Hematopoietic multipotent progenitor cell (in vitro differentiated cells): ENCODE measurements at regions not wholly inside any gene's neighbourhood (a gene's known extent, or its start where the extent isn't known, plus 50 kb on each side); places are given as distances from the start of the nearest gene placed in this dataset.

Experiments used
- DNase-seq, 3 donors: peaks; one replicate each; pipeline ENCODE4 v3.0.0-alpha.2; 2011 to 2015; ENCODE audit warnings: low read depth in 2 of 3, low spot score in 2 of 3

GRCh38 chr2:6372317-6372901 lies 493.3 kb downstream of the CMPK2 start:
- no peak for DNase-seq

DNA sequence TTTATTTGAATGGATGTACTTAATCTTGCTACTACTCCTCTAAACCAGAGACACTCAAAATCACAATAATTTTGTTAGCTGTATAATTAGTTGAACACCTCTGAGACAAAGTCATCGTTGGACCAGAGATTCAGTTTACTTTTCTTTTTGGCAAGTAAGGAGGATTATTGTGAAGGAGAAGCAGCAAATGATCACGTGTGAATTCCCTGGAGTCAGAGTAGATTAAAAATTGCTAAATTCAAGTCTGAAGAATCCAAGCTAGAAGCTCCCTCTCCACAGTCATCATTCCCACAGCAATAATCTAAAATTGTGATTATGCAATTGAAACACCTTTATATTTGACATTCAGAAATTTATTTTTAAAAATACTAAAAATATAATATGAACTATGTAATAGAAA lies 484.4 kb downstream of the CMPK2 start:
- no peak for DNase-seq

GRCh38 chr2:6384341-6384740 lies 481.4 kb downstream of the CMPK2 start:
- DNase-seq, result no peak

DNA sequence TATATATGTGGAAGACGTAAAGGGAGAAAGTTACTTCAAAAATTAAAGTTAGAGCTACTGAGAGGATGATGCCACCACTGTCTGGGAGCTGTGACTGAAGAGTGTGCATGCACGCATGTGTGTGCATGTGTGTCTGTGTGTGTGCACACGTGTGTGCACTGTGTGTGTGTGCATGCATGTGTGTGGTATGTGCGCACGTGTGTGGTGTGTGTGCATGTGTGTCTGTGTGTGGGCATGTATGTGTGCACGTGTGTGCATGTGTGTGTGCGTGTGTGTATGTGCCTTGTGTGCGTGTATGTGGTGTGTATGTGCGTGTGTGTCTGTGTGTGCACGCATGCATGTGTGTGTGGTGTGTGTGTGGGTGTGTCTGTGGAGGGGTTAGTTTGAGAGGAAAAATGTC lies 473.4 kb downstream of the CMPK2 start:
- no peak for DNase-seq

DNA sequence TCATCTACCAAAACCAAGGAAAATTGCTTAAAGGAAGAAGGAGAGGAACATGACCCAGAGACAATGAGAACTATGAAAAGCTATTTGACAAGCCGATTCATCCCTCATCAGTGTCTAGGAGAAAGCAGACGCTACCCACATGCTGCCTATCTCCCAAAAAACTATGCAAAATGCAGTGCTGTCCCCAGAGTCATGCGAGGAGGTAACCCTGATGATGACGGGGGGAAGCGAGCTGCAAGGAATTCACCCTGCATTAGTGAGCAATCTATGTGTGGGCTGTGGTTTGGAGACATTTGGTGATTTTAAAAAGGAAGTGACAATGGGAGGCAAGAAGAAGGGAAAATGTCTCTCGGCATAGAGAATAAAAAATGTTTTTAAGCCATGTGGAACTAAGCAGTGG lies 472.7 kb downstream of the CMPK2 start:
- no peak for DNase-seq

DNA sequence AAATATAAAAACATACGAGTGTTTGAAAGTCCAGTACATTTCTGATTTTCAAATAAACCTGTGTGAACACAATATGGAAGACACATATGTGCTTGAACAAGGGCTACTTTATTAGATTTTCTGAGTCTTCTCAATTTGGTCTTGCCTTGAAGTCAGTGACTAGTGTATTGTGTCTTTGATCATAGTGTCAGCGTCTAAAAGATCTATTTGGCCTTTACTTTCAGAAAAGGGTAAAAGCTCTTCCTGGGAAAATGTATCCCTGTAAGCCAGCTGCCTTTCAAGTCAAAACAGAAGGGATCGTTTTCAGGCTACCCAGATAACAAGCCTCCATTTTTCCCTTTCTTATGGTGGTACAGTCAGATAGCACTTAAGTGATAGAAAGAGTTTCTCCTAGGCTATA lies 471.9 kb downstream of the CMPK2 start:
- DNase-seq, result no peak

DNA sequence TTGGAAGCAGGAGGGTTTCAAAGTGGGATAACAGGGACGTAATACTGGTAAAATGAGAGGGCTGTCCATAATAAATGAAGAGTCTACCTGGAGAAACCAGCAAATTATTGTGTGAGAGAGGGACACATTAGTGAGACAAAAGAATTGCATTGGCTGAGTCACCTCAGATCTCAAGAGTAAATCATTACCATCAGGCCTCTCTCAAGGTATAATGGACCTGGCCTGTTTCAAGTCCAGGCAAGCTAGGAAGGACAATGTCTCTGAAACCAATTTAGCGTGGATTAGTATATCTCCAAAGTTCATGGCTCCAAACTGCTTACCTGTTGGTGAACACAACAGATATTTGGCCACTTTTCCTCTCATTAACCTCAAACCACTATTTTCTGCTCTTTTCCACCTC lies 471.4 kb downstream of the CMPK2 start:
- DNase-seq, result no peak

- no peak for DNase-seq
Observed at GRCh38 chr2:6398421-6398820, 467.3 kb downstream of the CMPK2 start.

DNA sequence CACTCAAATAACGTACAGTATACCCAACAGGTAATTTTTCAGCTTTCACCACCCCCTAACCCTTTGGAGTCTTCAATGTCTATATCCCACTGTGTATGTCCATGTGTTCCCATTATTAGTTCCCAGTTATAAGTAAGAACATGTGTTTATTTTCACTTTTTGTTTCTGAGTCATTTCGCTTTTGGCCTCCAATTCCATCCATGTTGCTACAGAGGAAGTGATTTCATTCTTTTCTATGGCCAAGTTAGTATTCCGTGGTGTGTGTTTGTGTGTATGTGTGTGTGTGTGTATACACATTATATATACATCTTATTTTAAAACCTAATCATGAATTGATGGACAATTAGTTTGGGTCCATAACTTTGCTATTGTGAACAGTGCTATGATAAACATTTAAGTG lies 464.4 kb downstream of the CMPK2 start:
- no peak for DNase-seq

GRCh38 chr2:6408057-6408456 lies 457.6 kb downstream of the CMPK2 start:
- no peak for DNase-seq

- no peak for DNase-seq
Observed at GRCh38 chr2:6410313-6410712, 455.4 kb downstream of the CMPK2 start.

DNA sequence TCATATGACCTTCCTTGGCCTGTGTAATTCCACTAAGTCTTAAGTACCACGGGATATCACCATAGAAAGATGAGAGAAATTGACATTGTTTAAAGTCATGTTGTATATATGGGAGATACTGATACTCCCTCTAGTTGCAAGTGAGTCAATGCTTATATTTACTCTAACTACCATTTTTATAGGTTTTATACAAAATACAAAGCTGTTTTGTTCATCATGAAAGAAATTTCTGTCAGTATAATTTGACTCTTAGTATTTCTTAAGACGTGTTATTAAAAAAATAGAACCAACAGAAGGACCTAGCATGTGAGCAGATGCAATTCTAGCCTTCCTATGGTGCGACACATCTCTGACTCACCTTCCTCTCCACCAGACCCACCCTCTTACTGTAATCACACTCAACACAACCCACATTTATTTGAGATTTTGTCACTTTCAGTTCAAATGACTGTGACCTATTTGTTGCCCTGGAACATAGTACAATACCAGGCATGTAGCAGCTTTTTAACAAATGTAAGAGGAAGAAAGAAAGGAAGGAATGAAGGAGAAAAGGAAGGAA lies 453.1 kb downstream of the CMPK2 start:
- no peak for DNase-seq

DNA sequence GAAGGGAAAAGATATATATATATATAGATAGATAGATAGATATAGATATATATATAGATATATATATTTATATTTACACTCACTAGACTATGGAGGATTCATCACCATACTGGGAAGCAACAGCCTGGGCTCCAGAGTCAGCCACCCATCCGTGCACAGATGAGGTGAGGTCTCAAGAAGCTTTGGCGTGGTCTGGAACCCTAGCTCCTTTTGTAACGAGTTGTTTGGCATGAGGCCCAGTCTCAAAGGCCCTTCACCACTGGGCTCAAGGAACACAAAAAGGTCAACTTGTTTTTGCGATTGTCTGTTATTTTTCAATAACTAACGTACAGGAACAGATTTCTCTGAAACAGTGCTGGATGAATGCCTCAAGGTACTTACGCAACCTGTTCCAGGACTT lies 448.7 kb downstream of the CMPK2 start:
- DNase-seq, result no peak

DNA sequence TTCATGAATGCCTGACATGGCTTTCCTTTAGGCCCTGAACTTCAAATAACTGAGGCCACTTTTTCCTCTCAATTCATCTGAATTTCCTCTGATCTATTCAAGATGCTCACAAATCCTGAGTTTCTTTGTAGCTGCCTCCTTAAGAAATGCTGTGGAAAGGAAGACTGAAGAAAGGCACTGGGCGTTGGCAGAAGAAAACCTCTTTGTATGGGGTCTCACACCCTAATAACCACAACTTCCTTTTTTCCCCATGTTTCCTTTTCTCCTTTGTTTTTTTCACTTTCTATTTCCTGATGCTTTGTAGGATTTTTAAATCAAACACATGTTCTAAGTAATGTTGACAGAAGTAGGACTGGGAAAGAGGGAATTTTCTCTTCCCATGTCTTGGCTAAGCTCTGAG lies 447.4 kb downstream of the CMPK2 start:
- DNase-seq, result no peak

GRCh38 chr2:6421138-6421730 lies 444.5 kb downstream of the CMPK2 start:
- no peak for DNase-seq

DNA sequence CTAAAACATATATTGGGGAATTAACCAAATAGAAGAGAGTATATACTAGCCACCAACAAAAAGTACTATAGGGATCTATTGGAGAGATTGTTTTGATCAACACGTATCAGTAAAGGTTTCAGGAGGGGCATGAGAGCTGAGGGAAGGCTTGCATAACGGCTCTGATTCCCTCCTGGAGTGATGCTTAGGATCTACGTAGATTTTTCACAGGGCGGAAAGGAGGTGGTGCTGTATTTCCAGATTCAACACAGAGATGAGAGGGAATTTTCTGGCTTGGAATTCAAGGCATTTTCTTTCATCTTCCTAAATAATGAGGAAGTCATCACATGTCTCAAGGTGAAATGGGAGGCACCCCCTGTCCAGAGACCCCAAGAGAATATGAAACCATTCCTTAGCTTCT lies 443.8 kb downstream of the CMPK2 start:
- DNase-seq, result no peak

- DNase-seq, result no peak
Observed at GRCh38 chr2:6423157-6423556, 442.6 kb downstream of the CMPK2 start.

GRCh38 chr2:6423944-6424343 lies 441.8 kb downstream of the CMPK2 start:
- no peak for DNase-seq

DNA sequence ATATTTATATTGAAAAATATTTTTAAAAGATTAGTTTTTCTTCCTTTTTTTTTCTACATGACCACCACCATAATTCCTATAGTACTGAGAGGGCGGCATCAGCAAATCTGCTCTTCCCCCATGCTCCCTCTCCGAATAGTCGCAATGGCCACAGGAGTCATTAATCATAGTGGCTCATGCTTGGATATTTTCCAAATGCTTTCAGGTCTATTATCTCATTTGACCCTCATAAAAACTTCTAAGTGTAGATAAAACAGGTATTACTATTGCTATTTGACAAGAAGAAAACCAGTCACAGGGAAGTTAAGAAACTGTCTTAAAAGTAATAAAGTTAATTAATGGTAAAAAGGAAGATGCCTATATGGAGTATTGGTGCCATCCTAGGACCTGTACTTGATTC lies 440.7 kb downstream of the CMPK2 start:
- DNase-seq, result no peak

GRCh38 chr2:6429210-6429986 lies 436.3 kb downstream of the CMPK2 start:
- DNase-seq, result no peak

- DNase-seq, result no peak
Observed at GRCh38 chr2:6434438-6434837, 431.3 kb downstream of the CMPK2 start.

- DNase-seq, result no peak
Observed at GRCh38 chr2:6441800-6442199, 423.9 kb downstream of the CMPK2 start.
